ENCODE measurements at regions not wholly inside any gene's neighbourhood (a gene's known extent, or its start where the extent isn't known, plus 50 kb on each side); places are given as distances from the start of the nearest gene placed in this dataset.

- intact Hi-C loops (cut with DNase I): no loop called here
Measured at GRCh38 chr4:180512801-180513475, 1730.3 kb upstream of the TENM3 start.

DNA sequence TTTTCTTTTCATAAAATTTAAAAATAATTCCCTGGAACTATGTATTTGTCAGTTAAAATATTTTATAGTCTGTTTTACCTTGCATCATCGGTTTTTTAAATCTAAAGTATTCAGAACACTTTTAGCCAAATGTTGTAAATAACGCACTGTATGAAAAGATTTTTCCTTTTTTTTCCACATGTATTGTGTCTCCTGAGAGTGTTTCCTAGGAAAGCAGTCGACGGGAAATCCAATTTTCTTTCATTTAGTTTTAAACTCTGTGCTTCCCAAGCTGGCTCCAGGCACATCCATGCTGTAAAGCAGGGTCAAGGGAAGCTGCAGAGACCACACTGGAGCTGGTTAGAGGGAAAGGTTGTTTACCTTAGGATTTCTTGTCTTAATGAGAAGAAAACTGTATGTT is 1724.3 kb upstream of the TENM3 start:
- H3K4me1 ChIP-seq: no peaks in the 10 kb centered on the region
- no peaks in the 10 kb centered on the region for H3K27me3 ChIP-seq
- DNase-seq: no peak
- no peaks in the 10 kb centered on the region for H3K36me3 ChIP-seq
- 58 to 66% methylated on average over 4 of the region's 4 CpGs for WGBS, 2 donors
- no peaks in the 10 kb centered on the region for H3K9me3 ChIP-seq
- intact Hi-C loops (cut with DNase I): no loop called here
- no peak overlapping the region for H3K4me3 ChIP-seq (replicated peaks in 1 of 3)
- TF ChIP-seq POLR2A (IDR thresholded peaks at IDR 0.05): no peak
- no peak for TF ChIP-seq CTCF (IDR thresholded peaks at IDR 0.05)
- H3K27ac ChIP-seq: no peak overlapping the region

More at GRCh38 chr4:180512801-180513475, 1730.3 kb upstream of the TENM3 start:
- no peaks in the 10 kb centered on the region for H3K36me3 ChIP-seq
- H3K4me1 ChIP-seq: no peaks in the 10 kb centered on the region
- TF ChIP-seq POLR2A (IDR thresholded peaks at IDR 0.05): no peak
- no peak for TF ChIP-seq CTCF (IDR thresholded peaks at IDR 0.05)
- H3K27me3 ChIP-seq: no peaks in the 10 kb centered on the region
- no peak overlapping the region for H3K4me3 ChIP-seq (replicated peaks in 1 of 3)
- no peak for DNase-seq
- no peaks in the 10 kb centered on the region for H3K9me3 ChIP-seq
- 57 to 67% methylated on average over 3 of the region's 3 CpGs for WGBS, 2 donors
- H3K27ac ChIP-seq: no peak overlapping the region

DNA sequence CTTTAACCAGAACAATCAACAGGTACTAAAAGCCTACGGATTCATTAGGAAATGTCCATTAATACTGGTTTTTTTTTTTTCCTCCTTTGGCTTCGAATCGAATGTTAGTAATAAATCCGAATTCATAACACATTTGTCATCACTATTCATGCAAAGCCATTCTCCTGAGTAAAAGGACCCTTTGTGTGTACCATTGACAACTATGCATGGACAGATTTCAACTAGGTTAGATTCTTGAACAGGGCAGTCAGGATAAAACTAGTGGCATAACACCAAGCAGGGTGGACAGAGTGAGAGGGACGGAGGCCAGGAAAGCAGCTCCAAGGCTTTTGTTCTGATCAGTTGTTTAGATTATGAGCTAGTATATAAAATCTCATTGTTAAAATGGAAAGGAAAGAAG is 1722.0 kb upstream of the TENM3 start:
- Histone ChIP-seq H3K9me3 (no peaks in the 10 kb centered on the region), H3K27me3 (no peaks in the 10 kb centered on the region), H3K36me3 (no peaks in the 10 kb centered on the region), H3K4me1 (no peaks in the 10 kb centered on the region), H3K27ac (no peak overlapping the region), H3K4me3 (replicated peaks in 1 of 3) (no peak overlapping the region)
- intact Hi-C loops (cut with DNase I): no loop called here
- DNase-seq: no peak
- 85 to 90% methylated on average over 5 of the region's 5 CpGs for WGBS, 2 donors
- no peak for TF ChIP-seq CTCF (IDR thresholded peaks at IDR 0.05)
- no peak for TF ChIP-seq POLR2A (IDR thresholded peaks at IDR 0.05)

- no peak for DNase-seq
- 90 to 91% methylated on average over 4 of the region's 4 CpGs for WGBS, 2 donors
- no peaks in the 10 kb centered on the region for H3K27me3 ChIP-seq
- no peak overlapping the region for H3K27ac ChIP-seq
- no peaks in the 10 kb centered on the region for H3K9me3 ChIP-seq
- no peaks in the 10 kb centered on the region for H3K36me3 ChIP-seq
- intact Hi-C loops (cut with DNase I): no loop called here
- TF ChIP-seq CTCF (IDR thresholded peaks at IDR 0.05): no peak
- TF ChIP-seq POLR2A (IDR thresholded peaks at IDR 0.05): no peak
- H3K4me1 ChIP-seq: no peaks in the 10 kb centered on the region
- no peak overlapping the region for H3K4me3 ChIP-seq (replicated peaks in 1 of 3)
Measured at GRCh38 chr4:180525523-180526077, 1717.6 kb upstream of the TENM3 start.

DNA sequence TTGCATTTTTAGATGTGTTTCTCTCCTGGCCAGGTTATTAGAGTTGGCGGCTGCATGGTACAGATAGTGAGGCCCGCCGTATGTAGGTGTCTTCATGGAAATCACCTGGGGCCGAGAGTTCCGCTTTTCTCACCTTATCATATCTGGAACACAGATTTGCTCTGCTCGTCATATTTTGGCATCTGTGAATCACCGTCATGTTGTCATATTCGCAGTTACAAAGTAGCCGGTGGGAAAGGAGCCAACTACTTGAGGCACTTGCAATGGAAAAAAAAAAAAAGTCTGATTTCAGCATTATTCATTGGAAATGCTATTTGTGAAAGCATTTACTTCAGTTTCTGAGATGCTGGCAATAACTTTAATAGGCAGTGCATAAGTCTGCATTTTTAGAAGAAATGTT is 1715.2 kb upstream of the TENM3 start:
- no peaks in the 10 kb centered on the region for H3K4me1 ChIP-seq
- no peaks in the 10 kb centered on the region for H3K27me3 ChIP-seq
- H3K36me3 ChIP-seq: no peaks in the 10 kb centered on the region
- no peak for TF ChIP-seq POLR2A (IDR thresholded peaks at IDR 0.05)
- TF ChIP-seq CTCF (IDR thresholded peaks at IDR 0.05): no peak
- no peak overlapping the region for H3K27ac ChIP-seq
- 72 to 75% methylated on average over 9 of the region's 9 CpGs for WGBS, 2 donors
- no peak for DNase-seq
- no peak overlapping the region for H3K4me3 ChIP-seq (replicated peaks in 1 of 3)
- no peaks in the 10 kb centered on the region for H3K9me3 ChIP-seq
- intact Hi-C loops (cut with DNase I): no loop called here
